ENCODE measurements at regions not wholly inside any gene's neighbourhood (a gene's known extent, or its start where the extent isn't known, plus 50 kb on each side); places are given as distances from the start of the nearest gene placed in this dataset.

DNA sequence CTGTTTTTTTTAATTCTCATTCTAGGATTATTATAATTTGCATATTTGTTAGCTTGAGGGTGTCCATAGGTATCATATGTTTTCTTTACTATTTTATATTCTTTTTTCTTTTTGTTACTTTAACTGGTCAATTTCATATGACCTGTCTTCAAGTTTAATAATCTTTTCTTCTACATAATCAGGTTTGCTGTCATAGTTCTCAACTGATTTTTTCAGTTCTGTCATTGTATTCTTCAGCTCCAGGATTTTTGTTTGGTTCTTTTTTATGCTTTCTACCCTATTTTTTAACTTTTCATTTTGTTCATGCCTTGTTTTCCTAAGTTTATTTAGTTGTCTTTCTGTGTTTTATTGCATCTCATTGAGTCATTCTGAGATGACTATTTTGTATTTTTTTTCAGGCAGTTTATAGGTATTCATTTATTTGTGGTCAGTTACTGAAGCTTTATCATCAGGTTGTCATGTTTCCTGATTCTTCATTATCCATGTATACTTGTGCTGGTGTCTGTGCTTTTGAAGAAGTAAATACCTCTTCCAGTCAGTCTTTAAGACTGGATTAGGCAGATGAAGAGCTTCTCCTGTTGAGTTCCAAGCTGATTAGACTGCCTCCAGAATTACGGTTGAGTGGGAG is 220.3 kb upstream of the VEGFC start:
- TF ChIP-seq GATA2 (IDR thresholded peaks at IDR 0.05; ENCODE audit: low read depth, low read length) (no peak), GATA3 (IDR thresholded peaks at IDR 0.05; ENCODE audit: low read depth, low read length) (no peak)
